HG02840 (cell line): ENCODE measurements at regions not wholly inside any gene's neighbourhood (a gene's known extent, or its start where the extent isn't known, plus 50 kb on each side); places are given as distances from the start of the nearest gene placed in this dataset.
"Not testable (repeated sequence)": the region's sequence is repeated elsewhere in the genome, so short reads cannot be mapped to it uniquely, and the experiment has no call there.

Experiments used
- ATAC-seq: cut with Tn5 transposase; IDR thresholded peaks from one replicate; pipeline ENCODE4 v1.9.1; 2021; ENCODE audit warnings: mild to moderate bottlenecking, moderate library complexity, moderate number of reproducible peaks; ENCODE audit not compliant: unreplicated experiment, low FRiP score

GRCh38 chr5:165370233-165370632 lies 1864.8 kb downstream of the MAT2B start:
- ATAC-seq = no peak

GRCh38 chr5:165370794-165371193 lies 1865.4 kb downstream of the MAT2B start:
- no peak for ATAC-seq

GRCh38 chr5:165375201-165375600 lies 1869.8 kb downstream of the MAT2B start:
- ATAC-seq = no peak

GRCh38 chr5:165393839-165394238 lies 1888.4 kb downstream of the MAT2B start:
- no peak for ATAC-seq

- ATAC-seq = no peak
Observed at GRCh38 chr5:165397516-165397915, 1892.1 kb downstream of the MAT2B start.

- no peak for ATAC-seq
Observed at GRCh38 chr5:165400086-165400485, 1894.7 kb downstream of the MAT2B start.

- ATAC-seq = no peak
Observed at GRCh38 chr5:165404917-165405316, 1899.5 kb downstream of the MAT2B start.

- no peak for ATAC-seq
Observed at GRCh38 chr5:165405340-165405739, 1899.9 kb downstream of the MAT2B start.

- no peak for ATAC-seq
Observed at GRCh38 chr5:165407352-165407751, 1901.9 kb downstream of the MAT2B start.

- no peak for ATAC-seq
Observed at GRCh38 chr5:165410476-165410875, 1905.1 kb downstream of the MAT2B start.

- not testable (repeated sequence) for ATAC-seq
Observed at GRCh38 chr5:165411532-165411931, 1906.1 kb downstream of the MAT2B start.

GRCh38 chr5:165420493-165420892 lies 1915.1 kb downstream of the MAT2B start:
- no peak for ATAC-seq

GRCh38 chr5:165423697-165424299 lies 1918.4 kb downstream of the MAT2B start:
- no peak for ATAC-seq

GRCh38 chr5:165425594-165425993 lies 1920.2 kb downstream of the MAT2B start:
- ATAC-seq = no peak

GRCh38 chr5:165448753-165449152 lies 1943.3 kb downstream of the MAT2B start:
- ATAC-seq = no peak

GRCh38 chr5:165457859-165458481 lies 1952.6 kb downstream of the MAT2B start:
- ATAC-seq = no peak

GRCh38 chr5:165459232-165459631 lies 1953.8 kb downstream of the MAT2B start:
- no peak for ATAC-seq

GRCh38 chr5:165460911-165461310 lies 1955.5 kb downstream of the MAT2B start:
- no peak for ATAC-seq

- no peak for ATAC-seq
Observed at GRCh38 chr5:165477546-165477945, 1972.1 kb downstream of the MAT2B start.

- no peak for ATAC-seq
Observed at GRCh38 chr5:165495829-165496380, 1990.5 kb downstream of the MAT2B start.

- ATAC-seq = no peak
Observed at GRCh38 chr5:165497707-165498106, 1992.3 kb downstream of the MAT2B start.
